ENCODE measurements at regions not wholly inside any gene's neighbourhood (a gene's known extent, or its start where the extent isn't known, plus 50 kb on each side); places are given as distances from the start of the nearest gene placed in this dataset.

GRCh38 chr9:108800632-108801099 is 55.1 kb downstream of the ACTL7B start:
- Histone ChIP-seq H3K36me3 (ENCODE audit: control insufficient read depth in 2 of 2, extremely low read depth in 1 of 2, insufficient read depth in 2 of 2, low read length in 2 of 2) (no peaks in the 10 kb centered on the region), H3K4me3 (replicated peaks in 1 of 3; ENCODE audit: insufficient read depth in 1 of 3, low read depth in 1 of 3, low read length in 3 of 3) (no peak overlapping the region), H3K9me1 (replicated peaks; ENCODE audit: control insufficient read depth, extremely low read depth, insufficient read depth, low read length) (no peaks in the 10 kb centered on the region), H3K9ac (replicated peaks; ENCODE audit: extremely low read depth, insufficient read depth, low read length) (no peak overlapping the region), H3K27ac (ENCODE audit: insufficient read depth, low read depth, low read length) (no peak overlapping the region), H3K4me2 (ENCODE audit: insufficient read depth, low read length) (no peak overlapping the region), H3K9me3 (replicated peaks; ENCODE audit: control insufficient read depth, insufficient read depth, low read length) (no peaks in the 10 kb centered on the region), H3K79me2 (ENCODE audit: control insufficient read depth, insufficient read depth, low read length) (no peaks in the 10 kb centered on the region), H2AFZ (ENCODE audit: low read depth, low read length) (no peak overlapping the region), H3K27me3 (ENCODE audit: control insufficient read depth in 2 of 2, insufficient read depth in 2 of 2, low read length in 2 of 2) (no peaks in the 10 kb centered on the region), H3K4me1 (ENCODE audit: control insufficient read depth, extremely low read depth, insufficient read depth, low read length) (no peaks in the 10 kb centered on the region), H4K20me1 (replicated peaks; ENCODE audit: control insufficient read depth, extremely low read depth, insufficient read depth, low read length) (no peaks in the 10 kb centered on the region)
- DNase-seq (ENCODE audit: low read depth, low spot score) = no peak
- ChIA-PET CTCF (interaction anchor here (2.0 kb wide), 1 partner anchor 14 kb away, joined by 5 read pairs; no protein-coding TSS in a partner anchor), POLR2A (no interaction called here)
- TF ChIP-seq FOS (IDR thresholded peaks at IDR 0.05; ENCODE audit: borderline replicate concordance, insufficient read depth, low read length) (no peak), JUN (IDR thresholded peaks at IDR 0.05; ENCODE audit: borderline replicate concordance, insufficient read depth, insufficient read length, low read depth) (no peak), CTCF (IDR thresholded peaks at IDR 0.05; ENCODE audit: extremely low read depth in 1 of 2, insufficient read depth in 1 of 2, low read depth in 1 of 2, low read length in 2 of 2) (no peak), POLR2A (IDR thresholded peaks at IDR 0.05; ENCODE audit: low read depth, low read length) (no peak), EZH2 (IDR thresholded peaks at IDR 0.05; ENCODE audit: borderline replicate concordance, low read depth, low read length, severe bottlenecking) (no peak), MYC (IDR thresholded peaks at IDR 0.05; ENCODE audit: low read depth, low read length) (no peak), POLR2AphosphoS5 (IDR thresholded peaks at IDR 0.05; ENCODE audit: insufficient read depth, low read depth, low read length) (no peak), GATA2 (IDR thresholded peaks at IDR 0.05; ENCODE audit: insufficient read depth, insufficient read length, low read depth, low read length) (no peak), MAX (IDR thresholded peaks at IDR 0.05; ENCODE audit: insufficient read depth, insufficient read length) (no peak)
- intact Hi-C loops (cut with micrococcal nuclease) = no loop called here
- dilution Hi-C loops (cut with MboI; ENCODE audit: extremely low pct_ligation_motif_present, low sequenced_read_pairs) = no loop called here
- no TSS peak for BruUV-seq (replicated peaks)
- FAIRE-seq = no peak

Data from endothelial cell of umbilical vein (primary cell).